ENCODE measurements at regions not wholly inside any gene's neighbourhood (a gene's known extent, or its start where the extent isn't known, plus 50 kb on each side); places are given as distances from the start of the nearest gene placed in this dataset.
"Not testable (repeated sequence)": the region's sequence is repeated elsewhere in the genome, so short reads cannot be mapped to it uniquely, and the experiment has no call there.

DNA sequence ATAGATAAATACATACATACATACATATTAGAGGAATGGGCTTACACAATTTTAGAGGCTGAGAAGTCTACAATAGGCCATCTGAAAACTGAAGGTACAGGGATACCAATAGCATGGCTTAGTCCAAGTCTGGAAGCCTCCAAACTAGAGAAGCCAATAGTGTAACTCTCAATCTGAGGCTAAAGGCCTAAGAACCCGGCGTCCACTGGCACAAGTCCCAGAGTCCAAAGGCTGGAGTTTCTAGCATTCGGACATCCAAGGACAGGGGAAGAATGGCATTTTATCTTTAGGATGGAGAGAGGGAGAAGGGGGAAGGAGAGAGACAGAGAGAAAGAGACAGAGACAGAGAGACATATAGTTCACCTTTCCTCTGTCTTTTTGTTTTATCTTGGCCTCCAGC, 63.7 kb upstream of the SYT4 start:
- 90% methylated on average over 3 of the region's 3 CpGs for WGBS
- DNase-seq (ENCODE audit: low spot score in 2 of 2) = no peak
- Histone ChIP-seq H3K27ac (no peak overlapping the region), H3K4me3 (no peak overlapping the region), H3K9me3 (no peaks in the 10 kb centered on the region), H3K36me3 (no peaks in the 10 kb centered on the region), H3K4me1 (no peaks in the 10 kb centered on the region), H3K27me3 (no peaks in the 10 kb centered on the region)
- no peak for TF ChIP-seq EP300 (IDR thresholded peaks at IDR 0.05)
- no peak for TF ChIP-seq POLR2AphosphoS5 (IDR thresholded peaks at IDR 0.05)
- TF ChIP-seq, protein P1, sequence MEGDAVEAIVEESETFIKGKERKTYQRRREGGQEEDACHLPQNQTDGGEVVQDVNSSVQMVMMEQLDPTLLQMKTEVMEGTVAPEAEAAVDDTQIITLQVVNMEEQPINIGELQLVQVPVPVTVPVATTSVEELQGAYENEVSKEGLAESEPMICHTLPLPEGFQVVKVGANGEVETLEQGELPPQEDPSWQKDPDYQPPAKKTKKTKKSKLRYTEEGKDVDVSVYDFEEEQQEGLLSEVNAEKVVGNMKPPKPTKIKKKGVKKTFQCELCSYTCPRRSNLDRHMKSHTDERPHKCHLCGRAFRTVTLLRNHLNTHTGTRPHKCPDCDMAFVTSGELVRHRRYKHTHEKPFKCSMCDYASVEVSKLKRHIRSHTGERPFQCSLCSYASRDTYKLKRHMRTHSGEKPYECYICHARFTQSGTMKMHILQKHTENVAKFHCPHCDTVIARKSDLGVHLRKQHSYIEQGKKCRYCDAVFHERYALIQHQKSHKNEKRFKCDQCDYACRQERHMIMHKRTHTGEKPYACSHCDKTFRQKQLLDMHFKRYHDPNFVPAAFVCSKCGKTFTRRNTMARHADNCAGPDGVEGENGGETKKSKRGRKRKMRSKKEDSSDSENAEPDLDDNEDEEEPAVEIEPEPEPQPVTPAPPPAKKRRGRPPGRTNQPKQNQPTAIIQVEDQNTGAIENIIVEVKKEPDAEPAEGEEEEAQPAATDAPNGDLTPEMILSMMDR (IDR thresholded peaks at IDR 0.05) = no peak
- no peak for TF ChIP-seq POLR2A (IDR thresholded peaks at IDR 0.05)

DNA sequence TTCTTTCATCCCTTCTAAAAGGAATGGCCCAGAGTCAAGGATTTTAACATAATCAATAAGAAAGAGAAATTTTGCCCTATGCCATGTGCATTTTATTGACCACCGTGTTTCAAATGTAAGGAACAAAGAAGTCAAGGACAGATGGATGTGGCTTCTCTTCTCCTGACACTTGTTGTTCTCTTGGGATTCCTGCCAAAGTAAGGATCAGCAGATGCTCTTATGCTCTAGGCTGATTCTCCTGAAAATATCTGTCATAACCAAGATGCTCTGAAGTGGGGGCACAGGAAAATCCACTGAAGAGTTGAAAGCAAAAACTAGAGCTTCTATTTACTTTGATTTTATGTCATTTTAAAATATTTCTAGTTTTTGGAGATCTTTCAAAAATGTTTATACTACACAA, 72.9 kb upstream of the SYT4 start:
- no peak overlapping the region for H3K4me3 ChIP-seq
- H3K27me3 ChIP-seq = no peaks in the 10 kb centered on the region
- TF ChIP-seq, protein P1 (IDR thresholded peaks at IDR 0.05) = no peak
- TF ChIP-seq POLR2AphosphoS5 (IDR thresholded peaks at IDR 0.05) = no peak
- no peak for TF ChIP-seq POLR2A (IDR thresholded peaks at IDR 0.05)
- no peak for TF ChIP-seq EP300 (IDR thresholded peaks at IDR 0.05)
- WGBS = 68% methylated on average over 1 of the region's 1 CpG
- no peaks in the 10 kb centered on the region for H3K36me3 ChIP-seq
- H3K27ac ChIP-seq = no peak overlapping the region
- H3K9me3 ChIP-seq = no peaks in the 10 kb centered on the region
- no peak for DNase-seq (ENCODE audit: low spot score in 2 of 2)
- H3K4me1 ChIP-seq = no peaks in the 10 kb centered on the region

DNA sequence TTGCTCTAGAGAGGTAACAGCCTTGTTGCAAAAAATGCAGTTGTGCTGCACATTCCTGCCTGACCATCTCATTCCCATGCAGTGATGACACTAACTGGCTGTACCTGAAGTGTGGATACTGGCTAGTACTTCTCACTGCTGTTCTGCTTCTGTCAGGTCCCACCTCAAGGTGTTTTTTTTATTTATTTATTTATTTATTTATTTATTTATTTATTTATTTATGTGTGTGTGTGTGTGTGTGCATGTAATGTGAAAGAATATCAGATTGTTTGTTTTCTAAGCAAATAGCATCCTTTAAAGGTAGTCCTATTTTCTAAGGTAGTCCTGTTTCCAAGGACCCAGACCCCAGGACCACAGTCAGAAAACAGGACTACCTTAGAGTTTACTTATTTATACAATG, 87.2 kb upstream of the SYT4 start:
- no peak overlapping the region for H3K4me3 ChIP-seq
- DNase-seq (ENCODE audit: low spot score in 2 of 2) = no peak

DNA sequence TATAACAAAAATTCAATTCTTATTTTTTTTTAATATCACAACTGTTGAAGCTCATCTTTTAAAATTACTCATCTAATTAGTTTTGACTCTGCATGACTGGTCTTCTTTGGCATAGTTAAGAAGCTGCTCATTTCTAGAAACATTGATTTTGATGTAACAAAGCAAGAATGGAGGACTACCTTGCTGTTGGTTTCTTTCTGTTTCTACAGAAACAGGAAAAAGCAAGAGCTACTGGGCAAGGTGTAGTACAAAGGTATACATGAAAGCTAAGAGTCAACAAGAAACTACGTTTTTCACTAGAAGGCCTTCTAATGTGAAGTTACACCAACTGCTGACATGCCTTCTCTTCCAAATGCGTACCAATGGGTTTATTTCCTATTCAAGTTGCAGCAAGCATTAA, 90.6 kb upstream of the SYT4 start:
- Histone ChIP-seq H3K4me1 (no peaks in the 10 kb centered on the region), H3K27ac (no peak overlapping the region), H3K36me3 (no peaks in the 10 kb centered on the region), H3K4me3 (no peak overlapping the region), H3K9me3 (no peaks in the 10 kb centered on the region), H3K27me3 (no peaks in the 10 kb centered on the region)
- TF ChIP-seq POLR2AphosphoS5 (IDR thresholded peaks at IDR 0.05) (no peak), EP300 (IDR thresholded peaks at IDR 0.05) (no peak), POLR2A (IDR thresholded peaks at IDR 0.05) (no peak)
- TF ChIP-seq, protein P1 (IDR thresholded peaks at IDR 0.05) = no peak
- no peak for DNase-seq (ENCODE audit: low spot score in 2 of 2)
- 79% methylated on average over 2 of the region's 2 CpGs for WGBS

More for the DNA sequence above, 87.2 kb upstream of the SYT4 start:
- no peaks in the 10 kb centered on the region for H3K27me3 ChIP-seq
- no peaks in the 10 kb centered on the region for H3K9me3 ChIP-seq
- no peaks in the 10 kb centered on the region for H3K4me1 ChIP-seq
- TF ChIP-seq, protein P1 (IDR thresholded peaks at IDR 0.05) = no peak
- TF ChIP-seq EP300 (IDR thresholded peaks at IDR 0.05) = no peak
- TF ChIP-seq POLR2A (IDR thresholded peaks at IDR 0.05) = no peak
- no peaks in the 10 kb centered on the region for H3K36me3 ChIP-seq
- no peak overlapping the region for H3K27ac ChIP-seq

DNA sequence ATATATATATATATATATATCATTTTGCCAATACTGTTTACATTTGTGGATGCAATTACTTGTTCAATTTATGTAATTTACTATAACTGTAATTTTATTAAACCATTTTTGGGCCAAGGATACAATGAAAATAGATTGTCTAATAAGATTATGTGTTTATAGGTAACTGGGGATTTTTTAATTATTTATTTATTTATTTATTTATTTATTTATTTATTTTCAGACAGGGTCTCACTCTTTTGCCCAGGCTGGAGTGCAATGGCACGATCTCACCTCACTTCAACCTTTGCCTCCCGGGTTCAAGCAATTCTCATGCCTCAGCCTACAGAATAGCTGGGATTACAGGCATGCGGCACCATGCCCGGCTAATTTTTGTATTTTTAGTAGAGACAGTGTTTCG, 92.0 kb upstream of the SYT4 start:
- 83% methylated on average over 5 of the region's 5 CpGs for WGBS
- H3K4me3 ChIP-seq; H3K27ac ChIP-seq; H3K27me3 ChIP-seq; H3K9me3 ChIP-seq; DNase-seq (ENCODE audit: low spot score in 2 of 2); H3K36me3 ChIP-seq; H3K4me1 ChIP-seq: not testable (repeated sequence)

DNA sequence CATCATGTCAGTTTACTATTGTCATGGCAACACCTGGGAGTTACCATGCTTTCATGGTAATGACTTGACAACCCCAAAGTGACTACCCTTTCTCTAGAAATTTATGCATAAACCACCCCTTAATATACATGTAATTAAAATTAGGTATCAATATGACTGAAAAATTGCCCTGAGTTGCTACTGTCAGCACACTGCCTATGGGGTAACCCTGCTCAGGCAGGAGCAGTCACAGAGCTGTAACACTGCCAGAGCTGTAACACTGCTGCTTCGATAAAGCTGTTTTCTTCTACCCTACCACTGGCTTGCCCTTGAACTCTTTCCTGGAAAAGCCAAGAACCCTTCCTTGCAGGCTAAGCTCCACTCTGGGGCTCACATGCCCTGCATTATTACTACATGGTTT, 95.5 kb upstream of the SYT4 start:
- Histone ChIP-seq H3K4me1 (no peaks in the 10 kb centered on the region), H3K27me3 (no peaks in the 10 kb centered on the region), H3K9me3 (no peaks in the 10 kb centered on the region), H3K4me3 (no peak overlapping the region), H3K36me3 (no peaks in the 10 kb centered on the region), H3K27ac (no peak overlapping the region)
- DNase-seq (ENCODE audit: low spot score in 2 of 2) = no peak
- 67% methylated on average over 1 of the region's 1 CpG for WGBS
- no peak for TF ChIP-seq POLR2AphosphoS5 (IDR thresholded peaks at IDR 0.05)

Measured in suprapubic skin (tissue), 4 donors.